HepG2 (cell line): ENCODE measurements at regions not wholly inside any gene's neighbourhood (a gene's known extent, or its start where the extent isn't known, plus 50 kb on each side); places are given as distances from the start of the nearest gene placed in this dataset.

Experiments used
- ATAC-seq: fragments of 200-7000 bp; cut with Tn5 transposase; 3 replicates; pipeline ENCODE4 v1.9.1; 2020; ENCODE audit warnings: mild to moderate bottlenecking, moderate library complexity
- BruUV-seq: library from RNA; stranded (reverse); fragments of 400-500 nt; replicated peaks from 2 replicates; lab custom pipeline; 2021; lab: Mats Ljungman, UMichigan
- CTCF ChIA-PET: fragments of 300-600 bp; formaldehyde crosslinking; extraction: SDS; loops from one replicate; lab custom pipeline; 2021; ENCODE audit warnings: low total read pairs, inconsistent platforms, low intra/inter-chr PET ratio; lab: Yijun Ruan, JAX
- POLR2A ChIA-PET: fragments of 350-600 bp; sonication (Branson Sonifier 250); formaldehyde crosslinking; loops from one replicate; lab custom pipeline; 2020; ENCODE audit warnings: antibody characterized with exemption, inconsistent platforms; lab: Yijun Ruan, JAX
- DNase-seq: peaks from one replicate; pipeline ENCODE4 v3.0.0-alpha.2; 2015; ENCODE audit warnings: low spot score
- FAIRE-seq: peaks from 3 replicates; lab custom pipeline; 2011; peaks lifted over from hg19 to GRCh38; lab: Jason Lieb, UNC
- H2AFZ ChIP-seq: one replicate; pipeline ENCODE4 v1.6.1; 2011; ENCODE audit warnings: low read length, inconsistent platforms
- H3K27ac ChIP-seq: fragments of 300-600 bp; 3 replicates; pipeline ENCODE4 v1.8.0; 2011; ENCODE audit warnings: mixed run types, mild to moderate bottlenecking, mixed read lengths, low read length, inconsistent platforms; ENCODE audit not compliant: insufficient read depth; ENCODE audit errors: extremely low read length
- H3K27me3 ChIP-seq, 2 experiments: fragments of 200-600 bp in 1 of 2; 2 replicates in 1 of 2; 3 replicates in 1 of 2; pipeline versions ENCODE4 v1.6.0 to v1.8.0; 2011; ENCODE audit warnings: low read length in 2 of 2, mild to moderate bottlenecking in 2 of 2, moderate library complexity in 2 of 2, inconsistent platforms in 1 of 2; ENCODE audit not compliant: insufficient read depth in 2 of 2, control insufficient read depth in 1 of 2
- H3K36me3 ChIP-seq, 2 experiments: fragments of 200-600 bp in 1 of 2; replicated peaks in 1 of 2; 2 replicates in 1 of 2; 3 replicates in 1 of 2; pipeline versions ENCODE4 v1.5.1 to v1.8.0; 2011; ENCODE audit warnings: low read length in 2 of 2, inconsistent platforms in 1 of 2; ENCODE audit not compliant: insufficient read depth in 2 of 2, control insufficient read depth in 1 of 2
- H3K4me1 ChIP-seq: 2 replicates; pipeline ENCODE4 v1.5.1; 2012; ENCODE audit warnings: low read length, inconsistent platforms; ENCODE audit not compliant: insufficient read depth
- H3K4me2 ChIP-seq: 2 replicates; pipeline ENCODE4 v1.6.0; 2011; ENCODE audit warnings: low read depth, low read length, inconsistent platforms
- H3K4me3 ChIP-seq, 3 experiments: fragments of 200-600 bp in 1 of 3; sonication (generic), shearing (Covaris generic) in 1 of 3; replicated peaks in 1 of 3; 2 replicates each; pipeline ENCODE4 v1.5.1; 2011 to 2016; ENCODE audit warnings: low read length in 3 of 3, inconsistent platforms in 2 of 3, low read depth in 2 of 3, mild to moderate bottlenecking in 2 of 3, control low read depth in 1 of 3, mixed read lengths in 1 of 3; ENCODE audit not compliant: insufficient read depth in 1 of 3
- H3K79me2 ChIP-seq: one replicate; pipeline ENCODE4 v1.6.1; 2011; ENCODE audit warnings: low read length, inconsistent platforms; ENCODE audit not compliant: insufficient read depth
- H3K9ac ChIP-seq: 2 replicates; pipeline ENCODE4 v1.6.0; 2011; ENCODE audit warnings: mild to moderate bottlenecking, low read depth, low read length, inconsistent platforms; ENCODE audit not compliant: insufficient read depth
- H3K9me3 ChIP-seq: 2 replicates; pipeline ENCODE4 v1.5.1; 2012; ENCODE audit warnings: mild to moderate bottlenecking, low read length
- H4K20me1 ChIP-seq: 2 replicates; pipeline ENCODE4 v1.6.0; 2011; ENCODE audit warnings: inconsistent platforms, mild to moderate bottlenecking, low read length, moderate library complexity; ENCODE audit not compliant: insufficient read depth
- ZNF550 ChIP-seq: sonication (generic); formaldehyde crosslinking; IDR thresholded peaks from 2 replicates; pipeline ENCODE4 v1.4.0; 2020; ENCODE audit warnings: mild to moderate bottlenecking, missing genetic modification reagents, borderline replicate concordance
- ZNF615 ChIP-seq: sonication (generic); formaldehyde crosslinking; IDR thresholded peaks from 2 replicates; pipeline ENCODE4 v1.5.0; 2020; ENCODE audit warnings: mild to moderate bottlenecking, missing genetic modification reagents, borderline replicate concordance
- in situ Hi-C: cut with HindIII; loops from 2 replicates; pipeline ENCODE4 v1.10.0; 2017; ENCODE audit warnings: low pct_unique_long_range_greater_than_20kb; ENCODE audit not compliant: extremely low pct_ligation_motif_present
- intact Hi-C: fragments of 100-400 bp; cut with micrococcal nuclease; formaldehyde crosslinking; loops from one replicate; pipeline ENCODE4 v1.10.0; 2022; ENCODE audit not compliant: unreplicated experiment
- TF ChIP-seq, protein P1 (sequence below): IDR thresholded peaks from 2 replicates; pipeline ENCODE4 v1.6.1; 2016; ENCODE audit warnings: control low read depth
- TF ChIP-seq, protein P2 (sequence below): sonication (generic); formaldehyde crosslinking; IDR thresholded peaks from 2 replicates; pipeline ENCODE4 v1.8.1; 2022; ENCODE audit warnings: low read depth, mild to moderate bottlenecking, missing genetic modification reagents
- TF ChIP-seq, protein P3 (sequence below): sonication (generic); formaldehyde crosslinking; IDR thresholded peaks from 2 replicates; pipeline ENCODE4; 2020; ENCODE audit warnings: missing genetic modification reagents, mild to moderate bottlenecking, borderline replicate concordance

DNA sequence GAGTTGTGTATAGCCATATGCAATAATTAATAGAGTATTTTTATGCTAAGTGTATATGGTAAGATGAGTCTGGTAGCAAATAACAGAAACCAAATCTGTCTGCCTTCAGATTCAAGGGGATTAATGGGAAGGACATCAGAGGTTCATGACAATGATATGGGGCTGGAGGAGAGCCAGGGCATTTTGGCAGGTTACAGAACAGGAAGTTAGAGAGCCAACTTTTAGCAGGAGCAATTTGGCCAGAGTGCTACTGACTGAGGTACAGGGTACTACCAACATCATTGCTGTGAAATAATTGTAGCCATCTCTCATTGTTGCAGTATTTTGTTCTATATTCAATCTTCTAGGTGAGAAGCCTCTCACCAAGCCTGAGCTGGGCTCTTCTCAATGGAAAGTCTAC is 210.9 kb upstream of the FAM47A start:
- Histone ChIP-seq H3K4me1 (no peaks in the 10 kb centered on the region), H3K36me3 (no peaks in the 10 kb centered on the region), H3K4me2 (no peak overlapping the region), H3K4me3 (no peak overlapping the region), H3K79me2 (no peaks in the 10 kb centered on the region), H3K27me3 (no peaks in the 10 kb centered on the region), H3K9me3 (no peaks in the 10 kb centered on the region), H2AFZ (no peak overlapping the region), H4K20me1 (no peaks in the 10 kb centered on the region), H3K9ac (no peak overlapping the region), H3K27ac (no peak overlapping the region)
- TF ChIP-seq ZNF550 (no peak), ZNF615 (CRISPR knock-in tag) (no peak)
- TF ChIP-seq, protein P1, sequence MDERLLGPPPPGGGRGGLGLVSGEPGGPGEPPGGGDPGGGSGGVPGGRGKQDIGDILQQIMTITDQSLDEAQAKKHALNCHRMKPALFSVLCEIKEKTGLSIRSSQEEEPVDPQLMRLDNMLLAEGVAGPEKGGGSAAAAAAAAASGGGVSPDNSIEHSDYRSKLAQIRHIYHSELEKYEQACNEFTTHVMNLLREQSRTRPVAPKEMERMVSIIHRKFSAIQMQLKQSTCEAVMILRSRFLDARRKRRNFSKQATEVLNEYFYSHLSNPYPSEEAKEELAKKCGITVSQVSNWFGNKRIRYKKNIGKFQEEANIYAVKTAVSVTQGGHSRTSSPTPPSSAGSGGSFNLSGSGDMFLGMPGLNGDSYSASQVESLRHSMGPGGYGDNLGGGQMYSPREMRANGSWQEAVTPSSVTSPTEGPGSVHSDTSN, result no peak
- TF ChIP-seq, protein P2, sequence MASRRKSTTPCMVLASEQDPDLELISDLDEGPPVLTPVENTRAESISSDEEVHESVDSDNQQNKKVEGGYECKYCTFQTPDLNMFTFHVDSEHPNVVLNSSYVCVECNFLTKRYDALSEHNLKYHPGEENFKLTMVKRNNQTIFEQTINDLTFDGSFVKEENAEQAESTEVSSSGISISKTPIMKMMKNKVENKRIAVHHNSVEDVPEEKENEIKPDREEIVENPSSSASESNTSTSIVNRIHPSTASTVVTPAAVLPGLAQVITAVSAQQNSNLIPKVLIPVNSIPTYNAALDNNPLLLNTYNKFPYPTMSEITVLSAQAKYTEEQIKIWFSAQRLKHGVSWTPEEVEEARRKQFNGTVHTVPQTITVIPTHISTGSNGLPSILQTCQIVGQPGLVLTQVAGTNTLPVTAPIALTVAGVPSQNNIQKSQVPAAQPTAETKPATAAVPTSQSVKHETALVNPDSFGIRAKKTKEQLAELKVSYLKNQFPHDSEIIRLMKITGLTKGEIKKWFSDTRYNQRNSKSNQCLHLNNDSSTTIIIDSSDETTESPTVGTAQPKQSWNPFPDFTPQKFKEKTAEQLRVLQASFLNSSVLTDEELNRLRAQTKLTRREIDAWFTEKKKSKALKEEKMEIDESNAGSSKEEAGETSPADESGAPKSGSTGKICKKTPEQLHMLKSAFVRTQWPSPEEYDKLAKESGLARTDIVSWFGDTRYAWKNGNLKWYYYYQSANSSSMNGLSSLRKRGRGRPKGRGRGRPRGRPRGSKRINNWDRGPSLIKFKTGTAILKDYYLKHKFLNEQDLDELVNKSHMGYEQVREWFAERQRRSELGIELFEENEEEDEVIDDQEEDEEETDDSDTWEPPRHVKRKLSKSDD (CRISPR knock-in tag), result no peak
- TF ChIP-seq, protein P3, sequence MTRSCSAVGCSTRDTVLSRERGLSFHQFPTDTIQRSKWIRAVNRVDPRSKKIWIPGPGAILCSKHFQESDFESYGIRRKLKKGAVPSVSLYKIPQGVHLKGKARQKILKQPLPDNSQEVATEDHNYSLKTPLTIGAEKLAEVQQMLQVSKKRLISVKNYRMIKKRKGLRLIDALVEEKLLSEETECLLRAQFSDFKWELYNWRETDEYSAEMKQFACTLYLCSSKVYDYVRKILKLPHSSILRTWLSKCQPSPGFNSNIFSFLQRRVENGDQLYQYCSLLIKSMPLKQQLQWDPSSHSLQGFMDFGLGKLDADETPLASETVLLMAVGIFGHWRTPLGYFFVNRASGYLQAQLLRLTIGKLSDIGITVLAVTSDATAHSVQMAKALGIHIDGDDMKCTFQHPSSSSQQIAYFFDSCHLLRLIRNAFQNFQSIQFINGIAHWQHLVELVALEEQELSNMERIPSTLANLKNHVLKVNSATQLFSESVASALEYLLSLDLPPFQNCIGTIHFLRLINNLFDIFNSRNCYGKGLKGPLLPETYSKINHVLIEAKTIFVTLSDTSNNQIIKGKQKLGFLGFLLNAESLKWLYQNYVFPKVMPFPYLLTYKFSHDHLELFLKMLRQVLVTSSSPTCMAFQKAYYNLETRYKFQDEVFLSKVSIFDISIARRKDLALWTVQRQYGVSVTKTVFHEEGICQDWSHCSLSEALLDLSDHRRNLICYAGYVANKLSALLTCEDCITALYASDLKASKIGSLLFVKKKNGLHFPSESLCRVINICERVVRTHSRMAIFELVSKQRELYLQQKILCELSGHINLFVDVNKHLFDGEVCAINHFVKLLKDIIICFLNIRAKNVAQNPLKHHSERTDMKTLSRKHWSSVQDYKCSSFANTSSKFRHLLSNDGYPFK (CRISPR knock-in tag), result no peak
- intact Hi-C loops, result no loop called here
- in situ Hi-C loops, result no loop called here
- no TSS peak for BruUV-seq
- no peak for ATAC-seq
- no peak for DNase-seq
- CTCF ChIA-PET, result no interaction called here
- POLR2A ChIA-PET, result no interaction called here
- no peak for FAIRE-seq
